SK-N-SH (cell line): ENCODE measurements at regions not wholly inside any gene's neighbourhood (a gene's known extent, or its start where the extent isn't known, plus 50 kb on each side); places are given as distances from the start of the nearest gene placed in this dataset.
"Not testable (repeated sequence)": the region's sequence is repeated elsewhere in the genome, so short reads cannot be mapped to it uniquely, and the experiment has no call there.

Source experiments
- CTCF ChIA-PET: fragments of 300-600, 350-600 bp; formaldehyde crosslinking; extraction: SDS; loops from one replicate; lab custom pipeline; 2021; lab: Yijun Ruan, JAX
- POLR2A ChIA-PET: fragments of 350-600 bp; sonication (Branson Sonifier 250); formaldehyde crosslinking; extraction: SDS; loops from one replicate; lab custom pipeline; 2020; ENCODE audit warnings: antibody characterized with exemption, inconsistent platforms; lab: Yijun Ruan, JAX
- DNase-seq: peaks from one replicate; pipeline ENCODE4 v3.0.0; 2012
- H2AFZ ChIP-seq: fragments of 200-600 bp; sonication (generic); 2 replicates; pipeline ENCODE4 v1.8.1; 2016; ENCODE audit warnings: antibody characterized with exemption, mild to moderate bottlenecking, low read depth
- H3F3A ChIP-seq: fragments of 200-600 bp; sonication (generic); replicated peaks from 2 replicates; pipeline ENCODE3; 2016; ENCODE audit warnings: antibody characterized with exemption, mild to moderate bottlenecking; ENCODE audit not compliant: insufficient read depth
- H3K27ac ChIP-seq, 2 experiments: fragments of 200-500 bp in 1 of 2; fragments of 200-600 bp in 1 of 2; sonication (Bioruptor generic) in 1 of 2; sonication (generic), shearing (Covaris generic) in 1 of 2; 2 replicates each; pipeline versions ENCODE4 v1.5.1 to v1.6.1; 2014 to 2016; ENCODE audit warnings: low read depth in 2 of 2, inconsistent platforms in 1 of 2, low read length in 1 of 2, mild to moderate bottlenecking in 1 of 2, mixed read lengths in 1 of 2
- H3K27me3 ChIP-seq: fragments of 200-600 bp; sonication (generic), shearing (Covaris generic); 2 replicates; pipeline ENCODE4 v1.6.1; 2016; ENCODE audit warnings: mixed run types; ENCODE audit not compliant: insufficient read depth
- H3K36me3 ChIP-seq, 2 experiments: fragments of 200-500 bp in 1 of 2; fragments of 200-600 bp in 1 of 2; sonication (Bioruptor generic) in 1 of 2; sonication (generic) in 1 of 2; replicated peaks in 1 of 2; 2 replicates each; pipeline versions ENCODE3 to v1.5.1; 2014 to 2016; ENCODE audit warnings: low read length in 1 of 2, mild to moderate bottlenecking in 1 of 2; ENCODE audit not compliant: insufficient read depth in 2 of 2, control insufficient read depth in 1 of 2
- H3K4me1 ChIP-seq, 2 experiments: fragments of 200-500 bp in 1 of 2; fragments of 200-600 bp in 1 of 2; sonication (Bioruptor generic) in 1 of 2; sonication (generic), shearing (Covaris generic) in 1 of 2; 2 replicates each; pipeline versions ENCODE4 v1.5.1 to v1.6.1; 2014 to 2016; ENCODE audit warnings: low read depth in 1 of 2, low read length in 1 of 2, mixed run types in 1 of 2; ENCODE audit not compliant: insufficient read depth in 2 of 2, control insufficient read depth in 1 of 2
- H3K4me2 ChIP-seq: fragments of 200-600 bp; sonication (generic), shearing (Covaris generic); 2 replicates; pipeline ENCODE4 v1.6.1; 2017; ENCODE audit warnings: mixed run types
- H3K4me3 ChIP-seq, 2 experiments: fragments of 200-500 bp in 1 of 2; fragments of 200-600 bp in 1 of 2; sonication (Bioruptor generic) in 1 of 2; sonication (generic), shearing (Covaris generic) in 1 of 2; 2 replicates each; pipeline versions ENCODE4 v1.5.1 to v1.8.1; 2014 to 2016; ENCODE audit warnings: low read depth in 2 of 2, inconsistent platforms in 1 of 2, low read length in 1 of 2, mild to moderate bottlenecking in 1 of 2, mixed read lengths in 1 of 2, moderate library complexity in 1 of 2
- H3K79me2 ChIP-seq: fragments of 200-600 bp; sonication (generic); 2 replicates; pipeline ENCODE4 v1.8.1; 2017; ENCODE audit warnings: mild to moderate bottlenecking; ENCODE audit not compliant: insufficient read depth
- H3K9ac ChIP-seq: fragments of 200-600 bp; sonication (generic); 2 replicates; pipeline ENCODE4 v1.6.1; 2017; ENCODE audit warnings: mixed run types
- H3K9me2 ChIP-seq: fragments of 200-600 bp; sonication (generic); 2 replicates; pipeline ENCODE4 v1.6.1; 2017; ENCODE audit warnings: mixed run types
- H3K9me3 ChIP-seq: fragments of 200-600 bp; sonication (generic); 2 replicates; pipeline ENCODE4 v1.6.1; 2017; ENCODE audit warnings: mixed run types, mild to moderate bottlenecking, moderate library complexity
- H4K20me1 ChIP-seq: fragments of 200-600 bp; sonication (generic); 2 replicates; pipeline ENCODE4 v1.6.1; 2017; ENCODE audit warnings: mild to moderate bottlenecking, mixed run types; ENCODE audit not compliant: insufficient read depth
- CHD2 ChIP-seq: fragments of 150-350 bp; IDR thresholded peaks from 2 replicates; pipeline ENCODE4 v1.6.1; 2018; ENCODE audit warnings: low read length; ENCODE audit not compliant: partially characterized antibody
- ELF1 ChIP-seq: IDR thresholded peaks from 2 replicates; pipeline ENCODE4 v1.4.0; 2012
- EP300 ChIP-seq, 2 experiments: IDR thresholded peaks; 2 replicates each; pipeline versions ENCODE4 v1.4.0 to v1.6.1; 2012; ENCODE audit warnings: borderline replicate concordance in 1 of 2, low read depth in 1 of 2, low read length in 1 of 2
- EZH2phosphoT487 ChIP-seq: fragments of 200-600 bp; sonication (generic); IDR thresholded peaks from 2 replicates; pipeline ENCODE4 v1.6.1; 2017; ENCODE audit warnings: low read depth, mixed run types, mild to moderate bottlenecking, antibody characterized with exemption, moderate library complexity, borderline replicate concordance
- FOSL2 ChIP-seq: IDR thresholded peaks from 2 replicates; pipeline ENCODE4 v1.4.0; 2012; ENCODE audit warnings: low read depth, mild to moderate bottlenecking, moderate library complexity, borderline replicate concordance
- GABPA ChIP-seq: IDR thresholded peaks from 2 replicates; pipeline ENCODE4 v1.4.0; 2012; ENCODE audit warnings: low read depth, mild to moderate bottlenecking
- IRF3 ChIP-seq: fragments of 150-350 bp; IDR thresholded peaks from 2 replicates; pipeline ENCODE4 v1.6.1; 2016; ENCODE audit warnings: mild to moderate bottlenecking, low read depth, low read length
- JUND ChIP-seq: IDR thresholded peaks from 2 replicates; pipeline ENCODE4 v1.4.0; 2012
- MAX ChIP-seq: IDR thresholded peaks from 2 replicates; pipeline ENCODE4 v1.4.0; 2012; ENCODE audit warnings: low read depth
- MXI1 ChIP-seq: IDR thresholded peaks from 2 replicates; pipeline ENCODE4 v1.6.1; 2012; ENCODE audit warnings: mild to moderate bottlenecking, low read depth, low read length, improper control_type of control experiment
- POLR2AphosphoS5 ChIP-seq: IDR thresholded peaks from 2 replicates; pipeline ENCODE4 v1.6.1; 2012; ENCODE audit warnings: low read depth, low read length
- RAD21 ChIP-seq: IDR thresholded peaks from 2 replicates; pipeline ENCODE4 v1.6.1; 2012; ENCODE audit warnings: mild to moderate bottlenecking, low read length
- RCOR1 ChIP-seq: fragments of 150-350 bp; IDR thresholded peaks from 2 replicates; pipeline ENCODE4 v1.6.1; 2017; ENCODE audit warnings: antibody characterized with exemption, low read length
- RFX5 ChIP-seq: IDR thresholded peaks from 2 replicates; pipeline ENCODE4 v1.6.1; 2012; ENCODE audit warnings: mild to moderate bottlenecking, improper control_type of control experiment, low read length
- RXRA ChIP-seq: IDR thresholded peaks from 2 replicates; pipeline ENCODE4 v1.4.0; 2012; ENCODE audit warnings: low read depth, mild to moderate bottlenecking, borderline replicate concordance
- SIN3A ChIP-seq: IDR thresholded peaks from 2 replicates; pipeline ENCODE4 v1.6.1; 2012; ENCODE audit warnings: low read depth, mild to moderate bottlenecking, low read length, moderate library complexity, borderline replicate concordance
- SMC3 ChIP-seq: IDR thresholded peaks from 2 replicates; pipeline ENCODE4 v1.6.1; 2012; ENCODE audit warnings: low read depth, low read length, improper control_type of control experiment
- TAF1 ChIP-seq: IDR thresholded peaks from 2 replicates; pipeline ENCODE4 v1.6.1; 2012; ENCODE audit warnings: low read depth, mild to moderate bottlenecking, low read length, moderate library complexity, borderline replicate concordance
- TCF12 ChIP-seq: IDR thresholded peaks from 2 replicates; pipeline ENCODE4 v1.4.0; 2012
- USF1 ChIP-seq: IDR thresholded peaks from 2 replicates; pipeline ENCODE4 v1.4.0; 2012; ENCODE audit warnings: low read depth, borderline replicate concordance
- YY1 ChIP-seq: IDR thresholded peaks from 2 replicates; pipeline ENCODE4 v1.4.0; 2012; ENCODE audit warnings: low read depth, mild to moderate bottlenecking
- ZBTB33 ChIP-seq: IDR thresholded peaks from 2 replicates; pipeline ENCODE4 v1.4.0; 2012; ENCODE audit warnings: low read depth, borderline replicate concordance
- WGBS: methylation state at CpG from one replicate; pipeline ENCODE4 v1.1.6; 2017; ENCODE audit warnings: low lambda C conversion rate; 5-methylcytosine and 5-hydroxymethylcytosine counted together

- TF ChIP-seq USF1 = no peak
- TF ChIP-seq TCF12 = no peak
- no peak for TF ChIP-seq GABPA
- TF ChIP-seq RXRA = no peak
Measured at GRCh38 chr6:96702626-96703025, 134.7 kb downstream of the GPR63 start (continued).

GRCh38 chr6:96700915-96701314 is 136.4 kb downstream of the GPR63 start:
- no peaks in the 10 kb centered on the region; a peak in 1 of 4 replicates for H3K4me1 ChIP-seq
- no peaks in the 10 kb centered on the region for H3K27me3 ChIP-seq
- no peak overlapping the region for H2AFZ ChIP-seq
- POLR2A ChIA-PET = no interaction called here
- no peak for TF ChIP-seq EP300 (IDR thresholded peaks at IDR 0.05; ENCODE audit: borderline replicate concordance in 1 of 2, low read depth in 1 of 2, low read length in 1 of 2)
- no peak for TF ChIP-seq YY1
- TF ChIP-seq USF1 = no peak
- TF ChIP-seq EZH2phosphoT487 = no peak
- TF ChIP-seq RCOR1 = no peak
- TF ChIP-seq FOSL2 = no peak
- no peak for TF ChIP-seq RFX5
- no peak for TF ChIP-seq IRF3
- no peak for TF ChIP-seq ELF1
- TF ChIP-seq TAF1 = no peak
- no peak for TF ChIP-seq MXI1
- TF ChIP-seq SMC3 = no peak
- TF ChIP-seq POLR2AphosphoS5 = no peak
- TF ChIP-seq MAX = no peak
- no peak for TF ChIP-seq ZBTB33
- no peak for TF ChIP-seq RXRA
- no peak for TF ChIP-seq JUND
- TF ChIP-seq SIN3A = no peak
- TF ChIP-seq RAD21 = no peak
- no peak for TF ChIP-seq CHD2
- H3K79me2 ChIP-seq = no peaks in the 10 kb centered on the region
- DNase-seq = no peak
- H3K27ac ChIP-seq = no peak overlapping the region
- no peaks in the 10 kb centered on the region for H3F3A ChIP-seq
- H4K20me1 ChIP-seq = no peaks in the 10 kb centered on the region
- no peak overlapping the region for H3K4me2 ChIP-seq
- no peaks in the 10 kb centered on the region for H3K9me3 ChIP-seq
- H3K4me3 ChIP-seq = no peak overlapping the region
- WGBS = 24% methylated on average over 2 of the region's 2 CpGs
- H3K9ac ChIP-seq = no peak overlapping the region
- no peaks in the 10 kb centered on the region for H3K9me2 ChIP-seq
- CTCF ChIA-PET = no interaction called here
- no peaks in the 10 kb centered on the region for H3K36me3 ChIP-seq

- H3K9me3 ChIP-seq, CTCF ChIA-PET, H4K20me1 ChIP-seq, H3K4me3 ChIP-seq, POLR2A ChIA-PET, H3K27me3 ChIP-seq, H2AFZ ChIP-seq, DNase-seq, H3F3A ChIP-seq, H3K27ac ChIP-seq, H3K4me1 ChIP-seq, H3K9me2 ChIP-seq, H3K9ac ChIP-seq, H3K36me3 ChIP-seq, H3K4me2 ChIP-seq, H3K79me2 ChIP-seq: not testable (repeated sequence)
- WGBS = 14% methylated on average over 3 of the region's 3 CpGs
Measured at GRCh38 chr6:96694429-96694828, 131.5 kb downstream of the FHL5 start.
